A549 (cell line): ENCODE measurements at regions not wholly inside any gene's neighbourhood (a gene's known extent, or its start where the extent isn't known, plus 50 kb on each side); places are given as distances from the start of the nearest gene placed in this dataset.

ENCODE experiments used
- CBX8 ChIP-seq: fragments of 200-600 bp; sonication (generic); IDR thresholded peaks from 2 replicates; pipeline ENCODE4 v1.6.1; 2016
- CHD2 ChIP-seq: fragments of 150-350 bp; IDR thresholded peaks from 2 replicates; pipeline ENCODE4 v1.6.1; 2014; ENCODE audit warnings: low read length; ENCODE audit not compliant: partially characterized antibody
- CHD4 ChIP-seq: fragments of 200-600 bp; sonication (generic); IDR thresholded peaks from 2 replicates; pipeline ENCODE4 v1.6.1; 2016; ENCODE audit warnings: antibody characterized with exemption, mild to moderate bottlenecking, borderline replicate concordance
- CTCF ChIP-seq: fragments of >200 bp; sonication (Bioruptor Twin); formaldehyde crosslinking; IDR thresholded peaks from 3 replicates; pipeline ENCODE4 v1.5.1; 2016
- ESRRA ChIP-seq: fragments of 150-350 bp; IDR thresholded peaks from 2 replicates; pipeline ENCODE4 v1.6.1; 2014; ENCODE audit warnings: mild to moderate bottlenecking, low read length, borderline replicate concordance
- POLR2A ChIP-seq: IDR thresholded peaks from 2 replicates; pipeline ENCODE4 v1.6.1; 2012; ENCODE audit warnings: mild to moderate bottlenecking, low read length
- RCOR1 ChIP-seq: fragments of 150-350 bp; IDR thresholded peaks from 2 replicates; pipeline ENCODE4 v1.6.1; 2014; ENCODE audit warnings: antibody characterized with exemption, low read length, low read depth
- REST ChIP-seq: fragments of 200-600 bp; sonication (generic); IDR thresholded peaks from 2 replicates; pipeline ENCODE4 v1.6.1; 2016; ENCODE audit warnings: antibody characterized with exemption, mild to moderate bottlenecking, moderate library complexity
- USF2 ChIP-seq: fragments of 450-650 bp; IDR thresholded peaks from 2 replicates; pipeline ENCODE4 v1.6.1; 2014; ENCODE audit warnings: antibody characterized with exemption

- TF ChIP-seq CTCF (no peak), CHD2 (no peak), POLR2A (no peak), CBX8 (no peak), ESRRA (no peak), RCOR1 (no peak), USF2 (no peak), REST (no peak), CHD4 (no peak)
Measured at GRCh38 chr4:64564126-64564525, 154.9 kb upstream of the TECRL start.
